Activated CD4-positive, CD25-positive, alpha-beta regulatory T cell treated with anti-CD3 and anti-CD28 coated beads, Interleukin-2, amount 50 U/mL, for 72 hours (primary cell): ENCODE measurements at regions not wholly inside any gene's neighbourhood (a gene's known extent, or its start where the extent isn't known, plus 50 kb on each side); places are given as distances from the start of the nearest gene placed in this dataset.
"Not testable (repeated sequence)": the region's sequence is repeated elsewhere in the genome, so short reads cannot be mapped to it uniquely, and the experiment has no call there.

Experiments
- DNase-seq: peaks from one replicate; pipeline ENCODE4 v3.0.0; 2021

- not testable (repeated sequence) for DNase-seq
These were observed 125.9 kb downstream of the ZNF365 start for GRCh38 chr10:62500116-62500515.

DNA sequence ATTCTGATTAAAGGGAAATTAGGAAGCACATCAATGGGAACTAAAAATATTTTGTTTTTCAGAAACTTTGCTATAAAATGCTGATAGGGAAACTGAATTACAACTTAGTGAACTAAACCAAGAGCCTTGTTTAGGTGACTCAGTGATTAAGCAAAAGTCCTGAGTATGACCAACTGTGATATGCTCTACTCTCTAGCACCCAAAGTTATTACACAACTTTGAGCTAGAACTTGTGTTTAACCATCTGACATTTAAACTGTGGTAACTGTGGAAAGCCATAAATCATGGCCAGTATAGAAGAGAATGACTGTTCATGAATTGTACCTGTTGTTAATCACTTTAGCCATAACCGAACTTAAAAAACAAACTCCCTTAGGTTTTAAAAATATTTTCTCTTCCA, 127.4 kb downstream of the ZNF365 start:
- no peak for DNase-seq

GRCh38 chr10:62502995-62503613, 128.9 kb downstream of the ZNF365 start:
- no peak for DNase-seq

GRCh38 chr10:62503872-62504271, 129.7 kb downstream of the ZNF365 start:
- no peak for DNase-seq

- no peak for DNase-seq
These were observed 132.2 kb downstream of the ZNF365 start for GRCh38 chr10:62506371-62506770.

DNA sequence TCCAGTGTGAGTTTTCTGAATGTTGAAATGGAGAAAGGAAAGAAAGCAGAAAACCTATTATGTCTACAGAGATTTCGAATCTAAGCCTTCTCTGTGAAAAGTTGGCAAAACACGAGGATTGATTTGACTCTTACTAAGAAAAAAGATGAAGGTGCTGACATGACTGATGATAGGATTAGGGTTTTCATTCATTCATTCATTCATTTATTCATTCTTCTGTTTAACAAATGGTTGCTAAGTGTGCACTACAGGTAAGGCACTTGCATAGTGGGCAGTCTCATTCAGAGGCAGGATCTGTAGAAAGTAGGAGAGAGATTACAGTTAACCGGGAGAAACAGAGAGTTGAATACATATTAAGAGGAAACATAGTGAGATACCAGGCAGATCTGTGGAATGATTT, 137.1 kb downstream of the ZNF365 start:
- no peak for DNase-seq

DNA sequence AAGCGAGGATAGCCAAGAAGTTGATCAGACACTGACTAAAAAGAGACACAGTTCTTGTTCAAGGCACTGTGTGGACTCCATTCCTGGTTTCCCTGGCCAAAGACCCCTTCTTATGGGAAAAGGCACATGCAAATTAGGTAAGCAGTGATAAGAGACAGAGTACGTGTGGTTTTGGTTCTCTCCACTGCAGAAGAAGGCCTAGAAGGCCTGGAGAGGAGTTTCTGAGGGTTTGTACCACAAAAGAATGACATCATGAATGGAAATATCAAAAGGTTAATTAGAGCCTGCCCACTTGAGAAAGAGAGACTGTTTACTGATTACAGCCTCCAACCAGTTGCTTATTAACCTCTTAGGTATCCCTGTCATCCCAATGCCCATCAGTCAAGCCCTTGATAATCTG, 137.5 kb downstream of the ZNF365 start:
- no peak for DNase-seq

DNA sequence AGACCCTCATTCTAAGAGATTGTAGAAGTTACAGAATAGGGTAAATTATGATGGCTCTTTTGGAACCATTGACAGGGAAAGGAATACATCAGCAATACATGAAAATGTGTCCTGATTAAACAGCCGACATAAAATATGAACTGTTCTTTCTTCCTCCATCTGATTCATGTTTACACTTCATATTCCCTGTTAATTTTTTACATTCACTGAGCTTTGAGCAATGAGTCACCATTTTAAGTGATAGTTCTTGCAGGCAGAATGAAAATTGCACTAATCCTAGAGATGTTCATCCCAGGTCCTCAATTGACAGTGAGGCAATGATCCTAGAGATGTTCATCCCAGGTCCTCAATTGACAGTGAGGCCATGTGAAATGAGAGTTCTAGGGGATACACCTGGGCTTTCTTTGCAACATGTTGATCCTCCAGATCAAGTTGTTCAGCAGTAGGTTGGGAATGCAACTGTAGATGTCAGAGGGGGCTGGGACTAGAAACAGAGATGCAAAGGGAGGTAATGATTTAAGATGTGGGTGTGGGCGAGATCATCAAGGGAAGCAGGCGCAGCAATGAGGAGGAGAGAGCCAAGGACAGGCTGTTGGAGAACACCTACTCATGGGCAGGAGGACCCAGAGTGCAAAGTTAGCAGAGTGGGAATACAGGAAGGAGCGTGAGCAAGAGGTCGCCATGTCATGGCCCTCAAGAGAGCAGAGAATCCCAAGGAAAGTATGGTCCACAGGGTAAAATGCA, 138.7 kb downstream of the ZNF365 start:
- DNase-seq = no peak

DNA sequence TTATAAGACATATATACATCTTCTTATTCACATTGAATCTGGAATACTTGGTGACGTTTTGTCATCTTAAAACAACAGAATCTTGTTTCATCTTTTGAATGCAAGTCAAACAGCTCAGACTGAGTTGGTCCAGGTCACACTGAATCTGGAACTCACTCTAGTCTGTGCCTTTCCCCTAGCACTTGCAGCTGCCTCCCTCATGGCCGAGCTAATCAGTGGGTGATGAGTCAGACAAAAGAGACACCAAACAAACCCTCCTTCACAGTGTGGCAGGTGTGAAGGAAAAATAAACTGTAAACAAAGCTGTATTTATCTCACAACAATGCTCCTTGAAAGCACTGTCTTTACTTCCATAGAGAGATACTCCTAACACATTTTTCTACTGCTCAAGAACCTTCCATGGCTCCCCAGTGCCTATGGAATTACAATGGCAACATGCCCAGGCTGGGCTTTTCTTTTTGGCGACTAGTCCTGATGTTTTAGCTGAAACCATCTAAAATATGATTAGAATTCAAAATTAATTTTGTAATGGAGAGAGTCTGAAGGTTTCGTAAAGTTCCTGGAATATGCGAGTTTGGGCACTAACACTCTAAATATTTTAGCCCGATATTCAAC, 140.0 kb downstream of the ZNF365 start:
- DNase-seq = no peak

GRCh38 chr10:62517252-62517651, 143.1 kb downstream of the ZNF365 start:
- no peak for DNase-seq

DNA sequence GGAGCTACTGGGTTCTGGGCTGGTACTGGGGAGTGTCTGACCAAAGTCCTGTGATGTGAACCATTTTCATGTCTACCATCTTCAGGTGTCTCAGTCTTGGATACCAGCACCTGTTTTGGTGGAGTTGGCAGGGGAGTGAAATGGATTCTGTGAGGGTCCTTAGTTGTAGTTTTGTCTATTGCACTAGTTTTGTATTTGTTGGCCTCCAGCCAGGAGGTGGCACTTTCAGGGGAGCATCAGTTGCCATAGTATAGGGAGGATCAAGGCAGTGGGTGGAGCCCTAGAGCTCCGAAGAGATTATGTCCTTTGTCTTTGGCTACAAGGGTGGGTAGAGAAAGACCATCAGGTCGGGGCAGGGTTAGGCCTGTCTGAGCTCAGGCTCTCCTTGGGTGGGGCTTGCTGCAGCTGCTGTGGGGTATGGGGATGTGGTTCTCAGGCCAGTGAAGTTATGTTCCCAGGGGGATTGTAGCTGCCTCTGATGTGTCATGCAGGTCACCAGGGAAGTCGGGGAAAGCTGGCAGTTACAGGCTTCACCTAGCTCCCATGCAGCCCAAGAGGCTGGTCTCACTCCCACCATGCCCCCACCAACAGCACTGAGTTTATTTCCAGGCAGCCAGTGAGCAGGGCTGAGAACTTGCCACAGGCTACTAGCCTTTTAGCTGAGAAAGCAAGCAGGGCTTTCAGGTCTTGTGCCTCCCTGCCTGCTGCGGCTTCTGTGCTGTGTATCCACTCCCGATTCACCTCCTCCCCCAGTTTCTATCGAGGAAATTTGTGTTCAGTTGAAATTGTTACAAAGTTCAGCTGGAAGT, 153.1 kb downstream of the ZNF365 start:
- DNase-seq = no peak

DNA sequence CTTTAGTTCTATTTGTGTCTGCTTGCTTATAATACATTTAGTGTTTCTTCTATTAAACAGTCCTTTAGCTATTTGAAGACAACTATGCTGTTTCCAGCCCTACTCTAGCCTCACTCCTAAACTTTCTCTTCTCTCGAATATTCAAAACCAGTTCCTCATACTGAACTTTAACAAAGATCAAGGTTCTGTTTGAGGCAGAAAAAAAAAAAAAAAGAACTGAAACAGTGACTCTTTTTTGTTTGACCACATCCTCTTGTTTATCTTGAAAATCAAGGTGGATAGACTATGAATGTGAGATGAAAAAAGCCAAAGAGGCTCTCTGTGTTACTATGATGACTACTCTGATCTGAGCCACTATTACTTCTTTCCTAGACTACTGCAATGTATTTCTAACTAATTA, 154.3 kb downstream of the ZNF365 start:
- DNase-seq = no peak

DNA sequence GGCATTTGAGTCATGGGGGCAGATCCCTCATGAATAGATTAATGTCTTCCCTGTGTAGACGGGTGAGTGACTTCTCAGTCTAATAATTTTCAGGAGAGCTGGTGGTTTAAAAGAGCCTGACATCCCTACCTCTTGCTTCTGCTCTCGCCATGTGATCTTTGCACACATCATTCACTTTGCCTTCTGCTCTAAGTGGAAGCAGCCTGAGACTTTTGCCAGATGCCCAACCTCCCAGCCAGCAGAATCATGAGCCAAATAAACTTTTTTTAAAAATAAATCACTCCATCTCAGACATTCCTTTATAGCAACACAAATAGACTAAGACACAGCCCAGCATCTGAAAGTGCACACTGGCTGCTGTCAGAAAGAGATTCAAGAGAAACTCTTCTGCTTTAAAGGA, 155.2 kb downstream of the ZNF365 start:
- no peak for DNase-seq

DNA sequence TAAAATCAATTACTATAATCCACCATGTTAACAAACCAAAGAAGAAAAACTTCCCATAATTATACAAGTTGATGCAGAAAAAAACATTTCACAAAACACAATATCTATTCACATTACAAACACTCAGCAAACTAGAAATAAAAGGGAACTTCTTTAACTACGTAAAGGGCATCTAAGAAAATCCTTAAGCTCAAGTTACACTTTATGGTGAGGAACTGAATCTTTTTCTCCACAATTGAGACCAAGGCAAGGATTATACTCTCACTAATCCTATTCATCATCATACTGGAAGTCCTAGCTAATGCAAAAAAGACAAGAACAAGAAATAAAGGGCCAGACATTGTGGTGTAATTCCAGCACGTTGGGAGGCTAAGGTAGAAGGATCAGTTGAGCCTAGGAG, 159.9 kb downstream of the ZNF365 start:
- DNase-seq = no peak

GRCh38 chr10:62538606-62539005, 164.4 kb downstream of the ZNF365 start:
- DNase-seq = no peak

DNA sequence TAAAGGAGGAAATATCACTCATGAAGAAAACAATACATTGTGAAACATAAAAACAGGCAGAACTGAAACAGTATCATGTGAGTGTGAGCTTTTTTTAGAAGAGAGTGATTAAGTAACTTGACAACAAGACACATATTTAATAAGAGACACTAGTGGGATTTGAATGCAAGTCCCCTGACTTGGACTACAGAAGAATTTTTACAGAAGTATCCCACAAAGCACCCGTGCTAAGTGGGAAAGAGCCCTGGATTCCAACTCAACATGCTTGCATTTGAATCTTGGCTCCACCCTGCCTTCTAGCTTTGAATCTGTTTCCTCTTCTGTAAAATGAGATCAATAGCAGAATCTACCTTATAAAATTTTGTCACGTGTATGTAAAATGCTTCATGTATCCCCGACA, 166.2 kb downstream of the ZNF365 start:
- no peak for DNase-seq

GRCh38 chr10:62541811-62542210, 167.6 kb downstream of the ZNF365 start:
- DNase-seq = no peak

DNA sequence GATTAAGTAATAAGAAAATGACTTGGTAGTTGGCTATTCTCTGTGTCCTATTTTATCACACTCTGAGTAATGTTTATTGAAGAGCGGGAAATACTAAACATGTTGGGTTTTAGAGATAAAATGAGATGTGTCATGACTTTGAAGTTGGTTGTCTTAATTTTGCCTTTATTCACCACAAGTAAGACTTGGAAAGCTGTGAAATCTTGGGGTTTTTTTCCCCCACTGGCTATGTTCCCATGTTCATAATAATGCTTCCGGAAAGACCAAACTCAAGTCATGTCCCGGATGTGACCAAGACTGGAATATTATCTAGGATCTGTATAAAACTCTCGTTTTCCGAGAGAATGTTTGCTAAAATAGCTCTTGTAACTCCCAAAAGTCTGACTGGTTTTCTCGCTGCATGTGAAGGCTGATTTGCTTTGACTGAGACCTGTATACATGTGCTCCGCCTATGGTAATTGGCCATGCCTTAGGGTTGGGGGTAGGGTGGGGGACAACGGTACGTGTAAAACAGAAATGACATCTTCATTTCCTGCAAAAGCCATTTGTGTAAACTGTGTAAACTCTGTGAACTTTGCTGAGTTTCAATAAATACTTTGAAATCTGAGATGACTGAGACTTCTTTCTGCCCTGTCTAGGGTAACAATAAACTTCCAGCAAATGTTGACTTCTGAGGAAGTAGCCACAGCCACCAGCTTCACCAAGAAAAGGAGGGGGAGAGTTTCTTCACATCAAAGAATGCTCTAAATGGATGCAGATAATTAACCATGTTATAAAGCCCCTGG, 169.6 kb downstream of the ZNF365 start:
- DNase-seq = no peak

GRCh38 chr10:62545160-62546066, 171.2 kb downstream of the ZNF365 start:
- DNase-seq = no peak

DNA sequence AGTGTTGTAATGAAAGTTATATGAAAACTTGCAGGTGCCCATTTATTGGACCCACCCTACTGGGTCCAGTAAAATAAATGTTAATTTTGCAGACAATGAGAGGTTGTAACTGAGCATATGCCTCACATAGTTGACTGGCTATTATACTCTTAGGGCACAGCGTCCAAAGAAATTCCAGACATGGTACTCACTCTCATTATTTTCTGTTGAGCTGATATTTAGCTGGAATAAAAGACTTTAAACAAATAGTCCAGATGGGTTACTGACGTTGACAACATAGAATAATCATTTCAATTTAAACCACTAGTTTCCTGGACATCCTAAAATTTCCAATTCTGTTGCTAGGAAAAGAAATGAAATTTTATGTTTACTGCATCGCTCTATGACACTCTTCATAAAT, 174.5 kb downstream of the ZNF365 start:
- no peak for DNase-seq

GRCh38 chr10:62550173-62550572, 176.0 kb downstream of the ZNF365 start:
- DNase-seq = no peak
